GM10266 (cell line): ENCODE measurements at regions not wholly inside any gene's neighbourhood (a gene's known extent, or its start where the extent isn't known, plus 50 kb on each side); places are given as distances from the start of the nearest gene placed in this dataset.
"Not testable (repeated sequence)": the region's sequence is repeated elsewhere in the genome, so short reads cannot be mapped to it uniquely, and the experiment has no call there.

Experiments used
- DNase-seq: peaks from one replicate; pipeline ENCODE4 v3.0.0; 2012; ENCODE audit errors: extremely low spot score
- TF ChIP-seq, protein P1 (sequence below): IDR thresholded peaks from 2 replicates; pipeline ENCODE4 v1.5.1; 2012; ENCODE audit warnings: mild to moderate bottlenecking, low read depth; ENCODE audit not compliant: control insufficient read depth, insufficient read depth; ENCODE audit errors: missing control alignments

DNA sequence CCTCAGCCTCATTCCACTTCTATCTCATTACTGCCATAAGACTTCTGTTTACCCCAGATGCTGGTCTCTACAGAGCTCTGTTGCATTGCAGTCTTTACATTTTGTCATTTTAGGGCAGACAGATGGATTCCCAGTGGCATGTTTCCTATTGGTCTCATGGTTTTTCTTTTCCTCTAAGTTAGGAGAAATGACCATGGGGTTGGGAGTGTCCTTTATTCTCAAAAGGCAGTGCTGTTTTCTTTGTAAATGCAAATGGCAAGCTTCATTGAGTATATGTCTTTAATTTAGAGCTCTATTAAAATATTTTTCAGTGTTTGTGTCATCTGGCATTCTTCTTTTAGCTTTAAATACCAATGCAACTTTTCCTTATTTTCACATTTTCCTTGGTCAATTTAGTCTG, 57.0 kb downstream of the MSTN start:
- TF ChIP-seq, protein P1, sequence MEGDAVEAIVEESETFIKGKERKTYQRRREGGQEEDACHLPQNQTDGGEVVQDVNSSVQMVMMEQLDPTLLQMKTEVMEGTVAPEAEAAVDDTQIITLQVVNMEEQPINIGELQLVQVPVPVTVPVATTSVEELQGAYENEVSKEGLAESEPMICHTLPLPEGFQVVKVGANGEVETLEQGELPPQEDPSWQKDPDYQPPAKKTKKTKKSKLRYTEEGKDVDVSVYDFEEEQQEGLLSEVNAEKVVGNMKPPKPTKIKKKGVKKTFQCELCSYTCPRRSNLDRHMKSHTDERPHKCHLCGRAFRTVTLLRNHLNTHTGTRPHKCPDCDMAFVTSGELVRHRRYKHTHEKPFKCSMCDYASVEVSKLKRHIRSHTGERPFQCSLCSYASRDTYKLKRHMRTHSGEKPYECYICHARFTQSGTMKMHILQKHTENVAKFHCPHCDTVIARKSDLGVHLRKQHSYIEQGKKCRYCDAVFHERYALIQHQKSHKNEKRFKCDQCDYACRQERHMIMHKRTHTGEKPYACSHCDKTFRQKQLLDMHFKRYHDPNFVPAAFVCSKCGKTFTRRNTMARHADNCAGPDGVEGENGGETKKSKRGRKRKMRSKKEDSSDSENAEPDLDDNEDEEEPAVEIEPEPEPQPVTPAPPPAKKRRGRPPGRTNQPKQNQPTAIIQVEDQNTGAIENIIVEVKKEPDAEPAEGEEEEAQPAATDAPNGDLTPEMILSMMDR: no peak
- no peak for DNase-seq

DNA sequence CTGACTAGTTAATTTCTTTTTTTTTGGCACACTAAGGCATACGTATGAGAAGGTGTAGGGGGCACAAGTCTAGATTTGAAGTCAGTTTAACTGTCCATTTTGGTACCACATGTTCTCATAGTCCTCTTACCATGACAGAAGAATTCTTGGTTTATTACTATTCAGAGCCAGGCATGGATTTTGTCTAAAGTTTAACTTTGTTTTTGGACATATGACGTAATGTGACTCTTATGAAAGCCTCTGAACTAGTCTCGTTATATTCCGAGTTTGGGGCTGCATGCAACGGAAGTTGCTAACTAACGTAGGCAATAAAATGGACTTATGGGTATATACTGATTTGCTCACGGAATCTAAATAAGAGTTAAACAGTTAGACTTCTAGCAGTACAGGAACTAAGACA, 62.9 kb downstream of the MSTN start:
- TF ChIP-seq, protein P1: no peak
- DNase-seq: no peak

DNA sequence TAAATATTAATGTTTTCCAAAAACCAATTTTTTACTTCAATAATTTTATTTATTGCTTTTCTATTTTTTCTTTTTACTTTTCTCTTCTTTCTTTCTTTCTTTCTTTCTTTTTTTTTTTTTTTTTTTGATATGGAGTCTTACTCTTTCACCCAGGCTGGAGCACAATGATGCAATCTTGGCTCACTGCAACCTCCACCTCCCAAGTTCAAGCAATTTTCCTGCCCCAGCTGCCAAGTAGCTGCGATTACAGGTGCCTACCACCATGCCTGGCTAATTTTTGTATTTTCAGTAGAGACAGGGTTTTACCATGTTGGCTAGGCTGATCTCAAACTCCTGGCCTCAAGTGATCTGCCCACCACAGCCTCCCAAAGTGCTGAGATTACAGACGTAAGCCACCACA, 63.9 kb downstream of the MSTN start:
- not testable (repeated sequence) for DNase-seq

DNA sequence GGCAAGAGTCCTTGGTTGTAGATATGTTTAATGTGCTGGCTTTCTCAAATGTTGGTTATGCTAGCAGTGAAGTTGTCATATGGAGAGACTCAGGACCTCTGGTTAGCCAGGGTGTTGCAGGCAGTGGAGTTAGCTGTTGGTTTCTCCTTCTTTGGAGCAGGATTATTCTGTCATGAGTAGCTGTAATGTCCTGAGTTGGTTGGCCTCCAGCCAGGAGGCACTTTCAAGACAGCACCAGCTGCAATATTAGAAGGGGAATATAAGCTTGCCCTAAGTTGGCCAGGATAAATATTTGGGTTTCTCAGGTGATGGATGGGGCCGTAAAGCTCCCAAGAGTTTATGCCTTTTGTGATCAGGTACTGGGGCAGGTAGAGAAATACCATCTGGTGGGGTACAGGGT, 65.5 kb downstream of the MSTN start:
- TF ChIP-seq, protein P1: no peak
- DNase-seq: no peak

DNA sequence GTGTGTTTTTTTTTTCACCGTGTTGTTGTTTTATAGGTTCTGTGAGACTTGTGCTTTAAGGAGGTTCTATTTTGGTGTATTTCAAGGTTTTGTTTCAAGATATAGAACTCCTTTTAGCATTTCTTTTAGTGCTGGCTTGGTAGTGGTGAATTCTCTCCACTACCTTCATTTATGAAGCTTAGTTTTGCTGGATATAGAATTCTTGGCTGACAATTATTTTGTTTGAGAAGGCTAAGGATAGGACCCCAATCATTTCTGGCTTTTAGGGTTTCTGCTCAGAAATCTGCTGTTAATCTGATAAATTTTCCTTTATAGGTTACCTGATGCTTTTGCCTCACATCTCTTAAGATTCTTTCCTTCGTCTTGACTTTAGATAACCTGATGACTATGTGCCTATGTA, 66.8 kb downstream of the MSTN start:
- no peak for DNase-seq
- TF ChIP-seq, protein P1: no peak

DNA sequence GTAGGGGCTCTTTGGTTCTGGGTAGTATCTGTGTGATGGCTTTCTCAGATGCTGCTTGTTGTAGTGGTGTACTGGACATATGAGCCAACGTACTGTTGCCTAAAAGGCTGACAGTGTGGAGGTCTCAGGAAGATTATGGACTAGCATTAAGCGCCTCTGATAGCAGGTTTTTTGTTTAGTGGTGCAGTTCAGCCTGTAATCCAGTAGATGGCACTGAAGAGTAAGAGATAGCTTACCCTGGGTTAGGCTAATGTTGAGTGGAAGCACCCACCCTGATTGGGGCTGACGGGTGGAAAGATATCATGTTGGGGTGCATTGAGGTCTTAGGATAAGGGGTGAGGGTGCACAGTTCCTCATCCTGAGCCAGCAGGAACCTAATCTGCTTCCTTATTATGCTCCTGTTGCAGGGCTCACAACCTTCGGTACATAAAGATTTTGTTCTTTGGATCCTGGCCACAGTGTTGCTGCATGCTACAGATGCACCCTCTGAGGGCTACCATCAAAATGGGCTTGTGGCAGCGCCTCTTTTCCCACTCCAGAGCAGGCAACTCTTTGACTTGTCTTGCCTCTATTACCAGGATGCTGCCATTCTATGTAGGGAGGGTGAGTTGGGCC, 79.6 kb downstream of the MSTN start:
- DNase-seq: no peak
- TF ChIP-seq, protein P1: peak; percentile 20

DNA sequence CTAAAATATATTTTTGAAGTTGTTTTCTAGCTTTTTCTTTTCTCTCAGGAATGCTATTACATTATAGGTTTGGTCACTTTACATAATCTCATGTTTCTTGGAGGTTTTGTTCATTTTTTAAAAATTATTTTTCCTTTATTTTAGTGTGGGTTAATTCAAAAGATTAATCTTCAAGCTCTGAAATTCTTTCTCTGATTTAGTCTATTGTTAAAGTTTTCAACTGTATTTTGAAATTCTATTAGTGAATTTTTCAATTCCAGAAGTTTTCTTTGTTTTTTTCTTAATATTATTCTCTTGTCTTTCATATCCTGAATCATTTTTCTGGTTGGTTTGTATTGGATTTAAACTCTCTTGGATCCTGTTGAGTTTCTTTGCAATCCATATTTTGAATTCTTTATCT, 80.4 kb downstream of the MSTN start:
- TF ChIP-seq, protein P1: no peak
- no peak for DNase-seq

DNA sequence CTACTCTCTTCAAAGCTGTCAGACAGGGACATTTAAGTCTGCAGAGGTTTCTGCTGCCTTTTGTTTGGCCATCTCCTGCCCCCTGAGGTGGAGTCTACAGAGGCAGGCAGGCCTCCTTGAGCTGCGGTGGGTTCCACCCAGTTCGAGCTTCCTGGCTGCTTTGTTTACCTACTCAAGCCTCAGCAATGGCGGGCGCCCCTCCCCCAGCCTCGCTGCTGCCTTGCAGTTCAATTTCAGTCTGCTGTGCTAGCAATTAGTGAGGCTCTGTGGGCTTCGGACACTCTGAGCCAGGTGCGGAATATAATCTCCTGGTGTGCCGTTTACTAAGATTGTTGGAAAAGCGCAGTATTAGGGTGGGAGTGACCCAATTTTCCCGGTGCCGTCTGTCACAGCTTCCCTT, 86.0 kb downstream of the MSTN start:
- DNase-seq: not testable (repeated sequence)
